Mammary epithelial cell (primary cell): ENCODE measurements at regions not wholly inside any gene's neighbourhood (a gene's known extent, or its start where the extent isn't known, plus 50 kb on each side); places are given as distances from the start of the nearest gene placed in this dataset.

Experiments used
- EZH2 ChIP-seq: IDR thresholded peaks from 2 replicates; pipeline ENCODE4 v1.6.1; 2012; ENCODE audit warnings: low read length, inconsistent platforms, borderline replicate concordance
- TF ChIP-seq, protein P1 (sequence below), 2 donors: IDR thresholded peaks in 1 of 2; conservative IDR thresholded peaks in 1 of 2; 2 replicates each; pipeline ENCODE4 v1.5.1; 2011 to 2012; ENCODE audit warnings: inconsistent platforms in 2 of 2, low read length in 2 of 2, mild to moderate bottlenecking in 2 of 2, control low read depth in 1 of 2, low read depth in 1 of 2; ENCODE audit not compliant: insufficient read depth in 1 of 2; ENCODE audit errors: extremely low read depth in 1 of 2

DNA sequence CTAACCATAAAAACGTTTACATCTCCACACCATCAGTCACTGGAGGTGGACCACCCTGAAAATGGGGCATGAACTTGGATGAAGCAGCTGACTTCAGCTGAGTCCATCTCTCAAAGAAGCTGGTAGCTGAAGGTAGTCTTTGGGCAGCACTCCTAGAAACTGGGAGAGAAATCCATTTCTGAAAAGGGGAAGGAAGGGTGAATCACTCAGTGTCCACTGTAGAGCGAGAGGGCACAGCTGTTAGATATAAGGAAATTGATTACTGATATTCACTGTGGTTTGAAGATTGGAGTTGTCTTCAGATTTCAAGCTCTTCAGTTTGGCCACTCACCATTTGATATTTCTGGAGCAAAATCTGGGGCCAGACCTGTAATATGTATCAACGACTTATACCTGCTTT, 499.0 kb upstream of the UBE2E2 start:
- TF ChIP-seq EZH2, result no peak
- TF ChIP-seq, protein P1, sequence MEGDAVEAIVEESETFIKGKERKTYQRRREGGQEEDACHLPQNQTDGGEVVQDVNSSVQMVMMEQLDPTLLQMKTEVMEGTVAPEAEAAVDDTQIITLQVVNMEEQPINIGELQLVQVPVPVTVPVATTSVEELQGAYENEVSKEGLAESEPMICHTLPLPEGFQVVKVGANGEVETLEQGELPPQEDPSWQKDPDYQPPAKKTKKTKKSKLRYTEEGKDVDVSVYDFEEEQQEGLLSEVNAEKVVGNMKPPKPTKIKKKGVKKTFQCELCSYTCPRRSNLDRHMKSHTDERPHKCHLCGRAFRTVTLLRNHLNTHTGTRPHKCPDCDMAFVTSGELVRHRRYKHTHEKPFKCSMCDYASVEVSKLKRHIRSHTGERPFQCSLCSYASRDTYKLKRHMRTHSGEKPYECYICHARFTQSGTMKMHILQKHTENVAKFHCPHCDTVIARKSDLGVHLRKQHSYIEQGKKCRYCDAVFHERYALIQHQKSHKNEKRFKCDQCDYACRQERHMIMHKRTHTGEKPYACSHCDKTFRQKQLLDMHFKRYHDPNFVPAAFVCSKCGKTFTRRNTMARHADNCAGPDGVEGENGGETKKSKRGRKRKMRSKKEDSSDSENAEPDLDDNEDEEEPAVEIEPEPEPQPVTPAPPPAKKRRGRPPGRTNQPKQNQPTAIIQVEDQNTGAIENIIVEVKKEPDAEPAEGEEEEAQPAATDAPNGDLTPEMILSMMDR (conservative IDR thresholded peaks at IDR 0.05 in 1 of 2, IDR thresholded peaks at IDR 0.05 in 1 of 2; ENCODE audit: extremely low read depth in 1 of 2, insufficient read depth in 1 of 2, low read depth in 1 of 2, low read length in 2 of 2), result no peak
